OCI-LY1 (cell line): ENCODE measurements at regions not wholly inside any gene's neighbourhood (a gene's known extent, or its start where the extent isn't known, plus 50 kb on each side); places are given as distances from the start of the nearest gene placed in this dataset.

Source experiments
- H2AFZ ChIP-seq: fragments of 200-600 bp; sonication (generic), shearing (Covaris generic); 2 replicates; pipeline ENCODE4 v1.6.0; 2014; ENCODE audit warnings: antibody characterized with exemption, mild to moderate bottlenecking, low read length
- H3F3A ChIP-seq: fragments of 200-600 bp; sonication (generic), shearing (Covaris generic); 2 replicates; pipeline ENCODE4 v1.6.0; 2014; ENCODE audit warnings: mild to moderate bottlenecking, antibody characterized with exemption, low read length, moderate library complexity; ENCODE audit not compliant: insufficient read depth
- H3K27ac ChIP-seq: fragments of 200-600 bp; sonication (generic); 2 replicates; pipeline ENCODE4 v1.5.1; 2014; ENCODE audit warnings: low read length, mixed run types, mild to moderate bottlenecking, low read depth; ENCODE audit not compliant: poor library complexity, severe bottlenecking
- H3K27me3 ChIP-seq: fragments of 200-600 bp; sonication (generic); 2 replicates; pipeline ENCODE4 v1.6.0; 2014; ENCODE audit warnings: antibody characterized with exemption, mild to moderate bottlenecking, low read length, moderate library complexity; ENCODE audit not compliant: insufficient read depth
- H3K36me3 ChIP-seq: fragments of 200-600 bp; sonication (generic); 2 replicates; pipeline ENCODE4 v1.6.1; 2014; ENCODE audit warnings: mild to moderate bottlenecking, antibody characterized with exemption, low read length, moderate library complexity, mixed read lengths; ENCODE audit not compliant: insufficient read depth
- H3K4me1 ChIP-seq: fragments of 200-600 bp; sonication (generic); 2 replicates; pipeline ENCODE4 v1.5.1; 2014; ENCODE audit warnings: mild to moderate bottlenecking, low read length, moderate library complexity; ENCODE audit not compliant: insufficient read depth, severe bottlenecking
- H3K4me2 ChIP-seq: fragments of 200-600 bp; sonication (generic), shearing (Covaris generic); 2 replicates; pipeline ENCODE4 v1.6.1; 2014; ENCODE audit warnings: low read length
- H3K4me3 ChIP-seq: fragments of 200-600 bp; sonication (generic); 2 replicates; pipeline ENCODE4 v1.5.1; 2014; ENCODE audit warnings: low read length, low read depth, mild to moderate bottlenecking, mixed read lengths; ENCODE audit not compliant: poor library complexity, severe bottlenecking
- H3K79me2 ChIP-seq: fragments of 200-600 bp; shearing (Covaris generic); 2 replicates; pipeline ENCODE4 v1.6.1; 2016; ENCODE audit warnings: mixed run types, low read length, mixed read lengths; ENCODE audit not compliant: insufficient read depth
- H3K9ac ChIP-seq: fragments of 200-600 bp; sonication (generic), shearing (Covaris generic); 2 replicates; pipeline ENCODE4 v1.6.1; 2014; ENCODE audit warnings: mild to moderate bottlenecking, low read length, mixed read lengths
- H3K9me2 ChIP-seq: fragments of 200-600 bp; sonication (generic), shearing (Covaris generic); 2 replicates; pipeline ENCODE4 v1.6.1; 2014; ENCODE audit warnings: low read depth, mild to moderate bottlenecking, low read length, mixed read lengths
- H3K9me3 ChIP-seq: fragments of 200-600 bp; shearing (Covaris generic); 2 replicates; pipeline ENCODE4 v1.6.1; 2014; ENCODE audit warnings: low read length, mixed read lengths
- H4K20me1 ChIP-seq: fragments of 200-600 bp; sonication (generic), shearing (Covaris generic); 2 replicates; pipeline ENCODE4 v1.6.0; 2016; ENCODE audit warnings: mild to moderate bottlenecking, low read length; ENCODE audit not compliant: insufficient read depth
- CTCF ChIP-seq: fragments of 200-600 bp; sonication (generic), shearing (Covaris generic); IDR thresholded peaks from 2 replicates; pipeline ENCODE4 v1.5.1; 2017; ENCODE audit warnings: mild to moderate bottlenecking, antibody characterized with exemption, low read length, moderate library complexity, mixed read lengths
- EZH2 ChIP-seq: fragments of 200-600 bp; sonication (generic), shearing (Covaris generic); IDR thresholded peaks from 2 replicates; pipeline ENCODE4 v1.8.0; 2017; ENCODE audit warnings: borderline replicate concordance, mixed run types, mild to moderate bottlenecking, antibody characterized with exemption, low read length, moderate library complexity, mixed read lengths

GRCh38 chr3:76049776-76050175 is 264.4 kb upstream of the ZNF717 start:
- Histone ChIP-seq H4K20me1 (no peaks in the 10 kb centered on the region), H3K4me1 (no peaks in the 10 kb centered on the region), H3K9me3 (no peaks in the 10 kb centered on the region), H3K4me3 (no peak overlapping the region), H3K79me2 (no peaks in the 10 kb centered on the region), H3K4me2 (no peak overlapping the region), H3K9me2 (no peaks in the 10 kb centered on the region), H3K27me3 (no peaks in the 10 kb centered on the region), H3F3A (no peaks in the 10 kb centered on the region), H2AFZ (no peak overlapping the region), H3K27ac (no peak overlapping the region), H3K36me3 (no peaks in the 10 kb centered on the region), H3K9ac (no peak overlapping the region)
- TF ChIP-seq EZH2 (no peak), CTCF (no peak)

- Histone ChIP-seq H2AFZ (no peak overlapping the region), H3K4me1 (no peaks in the 10 kb centered on the region), H3K27me3 (no peaks in the 10 kb centered on the region), H3K27ac (no peak overlapping the region), H3K4me3 (no peak overlapping the region), H3K9me3 (no peaks in the 10 kb centered on the region), H3K4me2 (no peak overlapping the region), H3K79me2 (no peaks in the 10 kb centered on the region), H4K20me1 (no peaks in the 10 kb centered on the region), H3K9ac (no peak overlapping the region), H3K36me3 (no peaks in the 10 kb centered on the region), H3K9me2 (no peaks in the 10 kb centered on the region), H3F3A (no peaks in the 10 kb centered on the region)
- no peak for TF ChIP-seq EZH2
- no peak for TF ChIP-seq CTCF
These were observed 265.8 kb upstream of the ZNF717 start for GRCh38 chr3:76051145-76051544.

- no peaks in the 10 kb centered on the region for H3K9me2 ChIP-seq
- no peaks in the 10 kb centered on the region for H3K79me2 ChIP-seq
- no peak overlapping the region for H3K27ac ChIP-seq
- H4K20me1 ChIP-seq: no peaks in the 10 kb centered on the region
- H2AFZ ChIP-seq: no peak overlapping the region
- H3K4me3 ChIP-seq: no peak overlapping the region
- H3K9ac ChIP-seq: no peak overlapping the region
- H3K4me1 ChIP-seq: no peaks in the 10 kb centered on the region
- H3F3A ChIP-seq: no peaks in the 10 kb centered on the region
- H3K36me3 ChIP-seq: no peaks in the 10 kb centered on the region
- no peaks in the 10 kb centered on the region for H3K27me3 ChIP-seq
- no peak overlapping the region for H3K4me2 ChIP-seq
- TF ChIP-seq EZH2 (no peak), CTCF (no peak)
- H3K9me3 ChIP-seq: no peaks in the 10 kb centered on the region
These were observed 269.1 kb upstream of the ZNF717 start for GRCh38 chr3:76054404-76054803.
